SK-N-SH (cell line): ENCODE measurements at regions not wholly inside any gene's neighbourhood (a gene's known extent, or its start where the extent isn't known, plus 50 kb on each side); places are given as distances from the start of the nearest gene placed in this dataset.

Experiments used
- CTCF ChIA-PET: fragments of 300-600, 350-600 bp; formaldehyde crosslinking; extraction: SDS; loops from one replicate; lab custom pipeline; 2021; lab: Yijun Ruan, JAX
- POLR2A ChIA-PET: fragments of 350-600 bp; sonication (Branson Sonifier 250); formaldehyde crosslinking; extraction: SDS; loops from one replicate; lab custom pipeline; 2020; ENCODE audit warnings: antibody characterized with exemption, inconsistent platforms; lab: Yijun Ruan, JAX
- DNase-seq: peaks from one replicate; pipeline ENCODE4 v3.0.0; 2012
- H2AFZ ChIP-seq: fragments of 200-600 bp; sonication (generic); 2 replicates; pipeline ENCODE4 v1.8.1; 2016; ENCODE audit warnings: antibody characterized with exemption, mild to moderate bottlenecking, low read depth
- H3F3A ChIP-seq: fragments of 200-600 bp; sonication (generic); replicated peaks from 2 replicates; pipeline ENCODE3; 2016; ENCODE audit warnings: antibody characterized with exemption, mild to moderate bottlenecking; ENCODE audit not compliant: insufficient read depth
- H3K27ac ChIP-seq, 2 experiments: fragments of 200-500 bp in 1 of 2; fragments of 200-600 bp in 1 of 2; sonication (Bioruptor generic) in 1 of 2; sonication (generic), shearing (Covaris generic) in 1 of 2; 2 replicates each; pipeline versions ENCODE4 v1.5.1 to v1.6.1; 2014 to 2016; ENCODE audit warnings: low read depth in 2 of 2, inconsistent platforms in 1 of 2, low read length in 1 of 2, mild to moderate bottlenecking in 1 of 2, mixed read lengths in 1 of 2
- H3K27me3 ChIP-seq: fragments of 200-600 bp; sonication (generic), shearing (Covaris generic); 2 replicates; pipeline ENCODE4 v1.6.1; 2016; ENCODE audit warnings: mixed run types; ENCODE audit not compliant: insufficient read depth
- H3K36me3 ChIP-seq, 2 experiments: fragments of 200-500 bp in 1 of 2; fragments of 200-600 bp in 1 of 2; sonication (Bioruptor generic) in 1 of 2; sonication (generic) in 1 of 2; replicated peaks in 1 of 2; 2 replicates each; pipeline versions ENCODE3 to v1.5.1; 2014 to 2016; ENCODE audit warnings: low read length in 1 of 2, mild to moderate bottlenecking in 1 of 2; ENCODE audit not compliant: insufficient read depth in 2 of 2, control insufficient read depth in 1 of 2
- H3K4me1 ChIP-seq, 2 experiments: fragments of 200-500 bp in 1 of 2; fragments of 200-600 bp in 1 of 2; sonication (Bioruptor generic) in 1 of 2; sonication (generic), shearing (Covaris generic) in 1 of 2; 2 replicates each; pipeline versions ENCODE4 v1.5.1 to v1.6.1; 2014 to 2016; ENCODE audit warnings: low read depth in 1 of 2, low read length in 1 of 2, mixed run types in 1 of 2; ENCODE audit not compliant: insufficient read depth in 2 of 2, control insufficient read depth in 1 of 2
- H3K4me2 ChIP-seq: fragments of 200-600 bp; sonication (generic), shearing (Covaris generic); 2 replicates; pipeline ENCODE4 v1.6.1; 2017; ENCODE audit warnings: mixed run types
- H3K4me3 ChIP-seq, 2 experiments: fragments of 200-500 bp in 1 of 2; fragments of 200-600 bp in 1 of 2; sonication (Bioruptor generic) in 1 of 2; sonication (generic), shearing (Covaris generic) in 1 of 2; 2 replicates each; pipeline versions ENCODE4 v1.5.1 to v1.8.1; 2014 to 2016; ENCODE audit warnings: low read depth in 2 of 2, inconsistent platforms in 1 of 2, low read length in 1 of 2, mild to moderate bottlenecking in 1 of 2, mixed read lengths in 1 of 2, moderate library complexity in 1 of 2
- H3K79me2 ChIP-seq: fragments of 200-600 bp; sonication (generic); 2 replicates; pipeline ENCODE4 v1.8.1; 2017; ENCODE audit warnings: mild to moderate bottlenecking; ENCODE audit not compliant: insufficient read depth
- H3K9ac ChIP-seq: fragments of 200-600 bp; sonication (generic); 2 replicates; pipeline ENCODE4 v1.6.1; 2017; ENCODE audit warnings: mixed run types
- H3K9me2 ChIP-seq: fragments of 200-600 bp; sonication (generic); 2 replicates; pipeline ENCODE4 v1.6.1; 2017; ENCODE audit warnings: mixed run types
- H3K9me3 ChIP-seq: fragments of 200-600 bp; sonication (generic); 2 replicates; pipeline ENCODE4 v1.6.1; 2017; ENCODE audit warnings: mixed run types, mild to moderate bottlenecking, moderate library complexity
- H4K20me1 ChIP-seq: fragments of 200-600 bp; sonication (generic); 2 replicates; pipeline ENCODE4 v1.6.1; 2017; ENCODE audit warnings: mild to moderate bottlenecking, mixed run types; ENCODE audit not compliant: insufficient read depth
- ELF1 ChIP-seq: IDR thresholded peaks from 2 replicates; pipeline ENCODE4 v1.4.0; 2012
- EP300 ChIP-seq, 2 experiments: IDR thresholded peaks; 2 replicates each; pipeline versions ENCODE4 v1.4.0 to v1.6.1; 2012; ENCODE audit warnings: borderline replicate concordance in 1 of 2, low read depth in 1 of 2, low read length in 1 of 2
- FOXJ3 ChIP-seq: sonication (generic); formaldehyde crosslinking; IDR thresholded peaks from 2 replicates; pipeline ENCODE4 v1.5.1; 2020; ENCODE audit warnings: mild to moderate bottlenecking, missing genetic modification reagents
- FOXM1 ChIP-seq: IDR thresholded peaks from 2 replicates; pipeline ENCODE4 v1.4.0; 2012; ENCODE audit warnings: low read depth, mild to moderate bottlenecking
- GABPA ChIP-seq: IDR thresholded peaks from 2 replicates; pipeline ENCODE4 v1.4.0; 2012; ENCODE audit warnings: low read depth, mild to moderate bottlenecking
- GATA2 ChIP-seq: sonication (generic); formaldehyde crosslinking; IDR thresholded peaks from 2 replicates; pipeline ENCODE4 v1.5.0; 2020; ENCODE audit warnings: mild to moderate bottlenecking, missing genetic modification reagents
- RAD21 ChIP-seq: IDR thresholded peaks from 2 replicates; pipeline ENCODE4 v1.6.1; 2012; ENCODE audit warnings: mild to moderate bottlenecking, low read length
- RCOR1 ChIP-seq: fragments of 150-350 bp; IDR thresholded peaks from 2 replicates; pipeline ENCODE4 v1.6.1; 2017; ENCODE audit warnings: antibody characterized with exemption, low read length
- REST ChIP-seq: IDR thresholded peaks from 2 replicates; pipeline ENCODE4 v1.6.1; 2012; ENCODE audit warnings: mild to moderate bottlenecking, low read depth, low read length, moderate library complexity
- RFX5 ChIP-seq: IDR thresholded peaks from 2 replicates; pipeline ENCODE4 v1.6.1; 2012; ENCODE audit warnings: mild to moderate bottlenecking, improper control_type of control experiment, low read length
- SIN3A ChIP-seq: IDR thresholded peaks from 2 replicates; pipeline ENCODE4 v1.6.1; 2012; ENCODE audit warnings: low read depth, mild to moderate bottlenecking, low read length, moderate library complexity, borderline replicate concordance
- TEAD4 ChIP-seq: IDR thresholded peaks from 2 replicates; pipeline ENCODE4 v1.4.0; 2012; ENCODE audit warnings: mild to moderate bottlenecking, borderline replicate concordance; ENCODE audit not compliant: insufficient read depth
- USF2 ChIP-seq: fragments of 150-350 bp; IDR thresholded peaks from 2 replicates; pipeline ENCODE4 v1.6.1; 2017; ENCODE audit warnings: antibody characterized with exemption, low read length, low read depth, borderline replicate concordance
- WGBS: methylation state at CpG from one replicate; pipeline ENCODE4 v1.1.6; 2017; ENCODE audit warnings: low lambda C conversion rate; 5-methylcytosine and 5-hydroxymethylcytosine counted together
- TF ChIP-seq, protein P1 (sequence below): IDR thresholded peaks from 2 replicates; pipeline ENCODE4; 2012
- TF ChIP-seq, protein P2 (sequence below): IDR thresholded peaks from 2 replicates; pipeline ENCODE4 v1.4.0; 2012; ENCODE audit warnings: low read depth

GRCh38 chr20:52533401-52533800, 341.8 kb upstream of the ZFP64 start (continued):
- no peak for TF ChIP-seq REST
- TF ChIP-seq RAD21, result no peak

DNA sequence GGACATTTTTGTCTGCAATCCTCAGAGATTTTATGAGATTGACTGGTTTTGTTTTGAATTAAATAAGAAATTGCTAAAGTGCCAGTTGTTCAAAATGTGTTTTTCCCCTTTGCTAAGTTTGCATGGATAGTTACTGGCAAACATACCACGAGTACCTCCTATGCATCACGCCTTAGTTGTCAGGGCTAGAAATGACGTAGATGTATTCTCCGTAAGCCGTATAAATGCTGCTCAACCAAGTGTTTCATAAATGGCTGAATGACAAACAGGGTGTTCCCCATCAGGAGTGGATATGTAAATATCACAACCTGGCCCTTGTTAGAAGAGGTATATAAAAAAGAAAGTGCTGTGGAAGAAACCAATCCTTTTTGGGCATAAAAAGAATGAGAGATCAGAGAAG, 341.1 kb upstream of the ZFP64 start:
- H3K36me3 ChIP-seq, result no peaks in the 10 kb centered on the region
- CTCF ChIA-PET, result no interaction called here

More for the DNA sequence above, 341.1 kb upstream of the ZFP64 start:
- Histone ChIP-seq H3F3A (no peaks in the 10 kb centered on the region), H3K4me1 (no peaks in the 10 kb centered on the region), H3K27ac (no peak overlapping the region), H2AFZ (no peak overlapping the region), H3K27me3 (no peaks in the 10 kb centered on the region), H3K9me2 (no peaks in the 10 kb centered on the region), H3K79me2 (no peaks in the 10 kb centered on the region), H3K9me3 (no peaks in the 10 kb centered on the region), H4K20me1 (no peaks in the 10 kb centered on the region), H3K9ac (no peak overlapping the region), H3K4me2 (no peak overlapping the region), H3K4me3 (no peak overlapping the region)
- WGBS, result 70% methylated on average over 5 of the region's 5 CpGs
- no peak for DNase-seq
- POLR2A ChIA-PET, result no interaction called here
- TF ChIP-seq FOXJ3 (CRISPR knock-in tag) (no peak), USF2 (no peak), ELF1 (no peak), FOXM1 (no peak), GABPA (no peak), RFX5 (no peak), GATA2 (CRISPR knock-in tag) (no peak), REST (no peak), SIN3A (no peak), RCOR1 (no peak), TEAD4 (no peak), EP300 (IDR thresholded peaks at IDR 0.05; ENCODE audit: borderline replicate concordance in 1 of 2, low read depth in 1 of 2, low read length in 1 of 2) (no peak)
- TF ChIP-seq, protein P1, sequence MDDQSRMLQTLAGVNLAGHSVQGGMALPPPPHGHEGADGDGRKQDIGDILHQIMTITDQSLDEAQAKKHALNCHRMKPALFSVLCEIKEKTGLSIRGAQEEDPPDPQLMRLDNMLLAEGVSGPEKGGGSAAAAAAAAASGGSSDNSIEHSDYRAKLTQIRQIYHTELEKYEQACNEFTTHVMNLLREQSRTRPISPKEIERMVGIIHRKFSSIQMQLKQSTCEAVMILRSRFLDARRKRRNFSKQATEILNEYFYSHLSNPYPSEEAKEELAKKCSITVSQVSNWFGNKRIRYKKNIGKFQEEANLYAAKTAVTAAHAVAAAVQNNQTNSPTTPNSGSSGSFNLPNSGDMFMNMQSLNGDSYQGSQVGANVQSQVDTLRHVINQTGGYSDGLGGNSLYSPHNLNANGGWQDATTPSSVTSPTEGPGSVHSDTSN, result no peak
- TF ChIP-seq, protein P2, sequence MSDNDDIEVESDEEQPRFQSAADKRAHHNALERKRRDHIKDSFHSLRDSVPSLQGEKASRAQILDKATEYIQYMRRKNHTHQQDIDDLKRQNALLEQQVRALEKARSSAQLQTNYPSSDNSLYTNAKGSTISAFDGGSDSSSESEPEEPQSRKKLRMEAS, result no peak
